Activated T-cell treated with anti-CD3 and anti-CD28 coated beads, Interleukin-2, amount 50 U/mL, for 72 hours (primary cell): ENCODE measurements at regions not wholly inside any gene's neighbourhood (a gene's known extent, or its start where the extent isn't known, plus 50 kb on each side); places are given as distances from the start of the nearest gene placed in this dataset.
"Not testable (repeated sequence)": the region's sequence is repeated elsewhere in the genome, so short reads cannot be mapped to it uniquely, and the experiment has no call there.

ENCODE experiments used
- ATAC-seq, 2 donors: fragments of 150-1000 bp; cut with Tn5 transposase; replicated peaks in 1 of 2; 2 replicates each; pipeline ENCODE4 v1.10.0; 2021; ENCODE audit warnings: moderate library complexity in 2 of 2, mild to moderate bottlenecking in 1 of 2
- DNase-seq, 2 donors: peaks; one replicate each; pipeline ENCODE4 v3.0.0; 2021 to 2022; ENCODE audit warnings: mixed read lengths in 1 of 2
- H3K27ac Mint-ChIP-seq: one replicate; pipeline ENCODE4 v1.8.0; 2022; ENCODE audit warnings: mild to moderate bottlenecking, moderate library complexity, mixed read lengths
- H3K27me3 Mint-ChIP-seq: one replicate; pipeline ENCODE4 v1.8.0; 2022; ENCODE audit warnings: low read depth, mixed read lengths
- H3K36me3 Mint-ChIP-seq, 2 donors: one replicate each; pipeline ENCODE4 v1.8.0; 2022; ENCODE audit warnings: mixed read lengths in 2 of 2, mild to moderate bottlenecking in 1 of 2; ENCODE audit not compliant: insufficient read depth in 2 of 2
- H3K4me1 Mint-ChIP-seq: one replicate; pipeline ENCODE4 v1.8.0; 2022; ENCODE audit warnings: low read depth, mixed read lengths
- H3K4me3 Mint-ChIP-seq, 2 donors: one replicate each; pipeline ENCODE4 v1.8.0; 2022; ENCODE audit warnings: mild to moderate bottlenecking in 2 of 2, mixed read lengths in 2 of 2, moderate library complexity in 2 of 2
- H3K9me3 Mint-ChIP-seq, 2 donors: one replicate each; pipeline ENCODE4 v1.8.0; 2022; ENCODE audit warnings: mixed read lengths in 2 of 2

DNA sequence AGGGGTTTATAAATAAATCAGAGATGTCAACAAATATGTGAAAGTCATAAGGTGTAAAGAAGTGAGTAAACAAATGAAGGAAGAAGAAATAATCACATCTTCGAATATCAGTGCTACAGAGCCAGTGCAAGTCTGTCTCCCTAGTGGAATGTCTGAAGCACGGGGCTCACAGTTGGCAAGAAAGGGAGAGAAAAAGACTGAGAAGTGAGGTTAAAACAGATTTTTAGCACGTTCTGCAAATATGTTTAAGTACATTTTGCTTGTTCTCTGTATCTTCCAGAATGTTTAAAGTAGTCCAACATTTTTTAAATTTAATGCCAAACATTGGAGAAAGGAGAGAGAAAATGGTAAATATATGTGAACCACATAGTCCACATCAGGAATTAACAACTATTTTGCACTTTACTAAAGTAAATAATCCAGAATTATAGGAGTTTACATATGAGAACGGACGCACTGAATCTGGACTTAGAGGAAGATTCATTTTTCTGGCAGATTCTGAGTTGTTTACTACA, 682.4 kb downstream of the LTN1 start:
- no peaks in the 10 kb centered on the region for H3K36me3 Mint-ChIP-seq
- H3K4me3 Mint-ChIP-seq = no peak overlapping the region
- H3K27me3 Mint-ChIP-seq = no peaks in the 10 kb centered on the region
- ATAC-seq (no peak), DNase-seq (no peak)
- no peaks in the 10 kb centered on the region for H3K4me1 Mint-ChIP-seq
- H3K9me3 Mint-ChIP-seq = peaks cover 0 to 1% of the 10 kb centered on the region in 2 donors
- H3K27ac Mint-ChIP-seq = no peak overlapping the region

DNA sequence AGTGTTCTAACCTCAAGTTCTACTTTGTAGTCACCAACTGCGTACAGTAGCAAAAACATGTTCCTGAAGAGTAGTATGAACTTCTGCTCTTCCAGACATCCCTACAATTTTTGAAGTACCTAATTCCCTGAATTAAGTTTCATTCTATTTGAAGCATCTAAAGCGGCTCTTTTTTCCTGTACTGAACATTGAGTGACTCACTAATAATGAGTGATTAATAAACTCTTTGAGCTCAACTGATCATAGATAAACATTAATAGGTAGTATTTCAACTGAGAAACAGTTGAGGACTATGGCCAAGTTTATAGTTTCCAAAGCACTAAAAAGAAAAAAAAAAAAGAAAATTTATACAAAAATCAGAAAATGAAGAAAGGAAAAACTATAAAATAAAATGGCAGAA, 683.1 kb downstream of the LTN1 start:
- ATAC-seq (no peak), DNase-seq (no peak)
- no peaks in the 10 kb centered on the region for H3K27me3 Mint-ChIP-seq
- H3K4me3 Mint-ChIP-seq = no peak overlapping the region
- H3K4me1 Mint-ChIP-seq = no peaks in the 10 kb centered on the region
- peaks cover 0 to 1% of the 10 kb centered on the region in 2 donors for H3K9me3 Mint-ChIP-seq
- H3K27ac Mint-ChIP-seq = no peak overlapping the region
- H3K36me3 Mint-ChIP-seq = no peaks in the 10 kb centered on the region

DNA sequence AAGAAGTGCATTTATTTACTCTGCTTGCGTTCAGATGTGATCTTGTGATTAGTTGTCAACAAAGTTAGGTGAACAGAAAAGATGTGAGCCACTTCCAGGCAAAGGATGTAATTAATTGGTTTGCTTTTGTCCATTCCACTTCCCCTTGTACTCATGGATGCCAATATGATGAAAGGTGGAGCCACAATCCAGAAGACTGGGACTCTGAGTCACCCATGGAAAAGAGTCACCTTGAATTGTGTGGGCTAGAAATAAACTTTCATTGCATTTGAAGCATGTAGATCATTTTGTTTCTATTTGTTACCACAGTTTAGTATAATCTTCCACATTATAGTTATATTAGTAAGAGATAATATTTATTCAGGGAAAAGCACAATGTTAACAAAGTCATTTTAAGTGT, 684.2 kb downstream of the LTN1 start:
- ATAC-seq (no peak), DNase-seq (no peak)
- no peak overlapping the region for H3K4me3 Mint-ChIP-seq
- no peak overlapping the region for H3K27ac Mint-ChIP-seq
- no peaks in the 10 kb centered on the region for H3K36me3 Mint-ChIP-seq
- H3K4me1 Mint-ChIP-seq = no peaks in the 10 kb centered on the region
- H3K27me3 Mint-ChIP-seq = no peaks in the 10 kb centered on the region
- peaks cover 0 to 1% of the 10 kb centered on the region in 2 donors for H3K9me3 Mint-ChIP-seq

DNA sequence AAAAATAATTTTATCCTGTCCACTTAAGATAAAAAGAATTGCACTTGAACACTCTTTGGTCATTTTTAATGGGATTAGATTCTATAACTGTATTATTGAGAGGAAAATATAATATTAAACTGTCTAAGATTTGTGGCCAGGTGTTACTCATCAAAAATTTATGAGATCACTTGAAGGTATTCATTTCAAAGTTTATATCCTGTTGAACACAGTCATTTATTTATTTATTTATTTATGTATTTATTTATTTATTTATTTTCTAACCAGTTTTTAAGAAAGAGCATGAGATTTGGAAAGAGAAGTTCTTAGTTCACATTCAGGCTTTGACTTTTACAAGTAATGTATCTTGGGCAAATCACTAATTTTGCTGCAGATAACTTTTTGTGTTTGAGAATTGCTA, 692.7 kb downstream of the LTN1 start:
- no peak for ATAC-seq
- peaks cover 0 to 2% of the 10 kb centered on the region in 2 donors for H3K9me3 Mint-ChIP-seq
- H3K27me3 Mint-ChIP-seq = no peaks in the 10 kb centered on the region
- H3K36me3 Mint-ChIP-seq = no peaks in the 10 kb centered on the region
- no peak overlapping the region for H3K27ac Mint-ChIP-seq
- DNase-seq = no peak
- H3K4me3 Mint-ChIP-seq = no peak overlapping the region
- H3K4me1 Mint-ChIP-seq = no peaks in the 10 kb centered on the region

DNA sequence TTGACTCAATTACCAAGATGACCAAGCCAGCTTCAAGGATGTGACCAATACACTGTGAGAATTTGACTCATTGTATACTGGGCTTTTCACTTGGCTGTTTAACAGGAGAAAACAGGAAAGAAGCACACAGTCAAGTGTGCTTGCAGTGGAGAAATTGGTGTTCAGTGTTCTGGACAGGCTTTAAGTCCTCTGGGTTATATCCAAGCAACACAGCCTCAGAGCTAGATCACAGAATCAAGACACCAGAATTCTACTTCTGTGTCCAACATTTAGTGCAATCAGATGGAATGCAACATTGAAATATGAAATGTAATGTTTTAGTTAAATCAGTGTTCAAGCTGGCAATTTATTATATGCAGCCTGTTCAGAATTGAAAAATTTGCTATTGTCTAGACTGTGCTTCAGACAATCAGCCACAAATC, 694.4 kb downstream of the LTN1 start:
- Mint-ChIP-seq H3K27ac (no peak overlapping the region), H3K4me3 (no peak overlapping the region), H3K9me3 (peaks cover 0 to 2% of the 10 kb centered on the region in 2 donors), H3K27me3 (no peaks in the 10 kb centered on the region), H3K36me3 (no peaks in the 10 kb centered on the region), H3K4me1 (no peaks in the 10 kb centered on the region)
- no peak for ATAC-seq
- DNase-seq = no peak

DNA sequence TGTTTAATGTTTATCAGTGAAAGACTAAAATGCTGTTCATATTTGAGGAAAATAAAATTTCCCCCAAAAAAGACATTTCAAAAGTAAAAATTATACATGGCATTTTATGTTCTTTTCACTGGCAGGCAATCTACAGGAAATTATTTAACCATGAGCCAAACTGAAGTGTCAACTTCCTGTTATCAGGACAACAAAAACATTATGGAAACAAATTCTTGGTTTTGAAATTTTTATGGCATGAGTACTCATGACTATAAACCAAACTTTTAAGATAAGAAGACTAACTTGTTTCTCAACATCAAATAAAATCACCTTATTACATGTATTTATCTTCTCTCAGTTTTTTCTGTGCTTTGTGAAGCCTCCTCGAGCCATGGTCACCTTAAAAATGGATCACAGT, 698.6 kb downstream of the LTN1 start:
- no peak for ATAC-seq
- DNase-seq = no peak
- H3K36me3 Mint-ChIP-seq = no peaks in the 10 kb centered on the region

DNA sequence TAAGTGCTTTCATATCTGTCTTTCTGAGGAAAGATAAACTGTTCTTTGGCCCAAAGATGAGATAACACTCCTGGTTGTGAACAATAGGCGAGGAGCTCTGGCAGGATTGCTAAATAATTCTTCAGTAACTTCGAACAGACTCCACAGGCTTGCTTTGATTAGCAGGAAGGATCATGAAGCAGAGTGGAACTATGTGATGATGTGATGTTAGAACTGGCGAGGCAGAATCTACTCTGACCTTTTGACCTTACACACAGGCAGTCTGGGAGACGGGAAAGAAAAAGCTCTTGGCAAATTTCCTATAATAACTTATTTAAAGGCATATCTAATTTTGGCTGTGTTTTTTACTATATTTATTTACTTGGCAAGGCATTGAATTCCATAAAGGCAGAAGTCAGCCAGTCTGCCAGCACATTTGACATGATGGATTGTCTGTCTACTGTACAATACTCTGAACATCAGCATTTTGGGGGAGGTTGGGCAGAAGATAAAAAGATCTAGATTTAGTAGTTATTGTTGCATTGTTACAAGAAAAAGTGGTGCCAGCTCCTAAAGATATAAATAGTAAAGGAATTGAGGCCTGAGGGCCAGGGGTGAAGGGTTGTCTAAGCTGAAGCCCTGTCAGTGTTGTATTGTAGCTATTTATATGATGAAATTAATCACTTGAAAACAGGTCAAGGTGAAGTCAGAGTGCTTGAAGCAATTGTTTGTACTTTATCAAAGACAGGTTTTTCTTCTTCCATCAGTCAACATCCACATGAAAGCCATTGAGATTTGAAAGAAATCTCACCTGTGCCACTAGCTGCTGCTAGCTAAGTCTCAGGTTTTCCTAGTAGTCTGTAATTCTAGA, 708.8 kb downstream of the LTN1 start:
- DNase-seq = no peak
- H3K4me1 Mint-ChIP-seq = no peaks in the 10 kb centered on the region
- H3K36me3 Mint-ChIP-seq = no peaks in the 10 kb centered on the region
- H3K27me3 Mint-ChIP-seq = no peaks in the 10 kb centered on the region
- H3K4me3 Mint-ChIP-seq = no peak overlapping the region
- peaks cover 2% of the 10 kb centered on the region in 2 donors for H3K9me3 Mint-ChIP-seq
- no peak for ATAC-seq
- H3K27ac Mint-ChIP-seq = no peak overlapping the region

More for the DNA sequence above, 698.6 kb downstream of the LTN1 start:
- no peak overlapping the region for H3K27ac Mint-ChIP-seq
- H3K27me3 Mint-ChIP-seq = no peaks in the 10 kb centered on the region
- no peaks in the 10 kb centered on the region for H3K4me1 Mint-ChIP-seq
- H3K4me3 Mint-ChIP-seq = no peak overlapping the region
- H3K9me3 Mint-ChIP-seq = peaks cover 2 to 5% of the 10 kb centered on the region in 2 donors

DNA sequence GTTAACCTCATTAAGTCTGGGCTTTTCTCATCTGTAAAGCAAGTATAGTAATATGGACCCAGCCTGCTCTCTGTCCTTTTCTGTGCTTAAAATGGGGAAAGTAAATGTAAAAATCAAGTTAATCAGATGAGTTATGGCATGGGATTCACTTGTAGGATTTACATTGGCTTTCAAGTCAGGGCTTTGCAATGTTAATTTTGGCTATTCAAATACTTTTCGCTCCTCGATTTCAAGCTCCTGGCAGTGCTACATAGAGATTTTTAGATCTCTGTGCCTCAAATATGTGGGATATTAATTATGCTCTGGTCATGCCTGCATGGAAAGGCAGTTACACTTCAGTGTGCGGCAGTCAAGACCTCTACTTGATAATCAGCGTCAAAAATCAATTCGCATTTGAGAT, 709.8 kb downstream of the LTN1 start:
- no peak overlapping the region for H3K4me3 Mint-ChIP-seq

DNA sequence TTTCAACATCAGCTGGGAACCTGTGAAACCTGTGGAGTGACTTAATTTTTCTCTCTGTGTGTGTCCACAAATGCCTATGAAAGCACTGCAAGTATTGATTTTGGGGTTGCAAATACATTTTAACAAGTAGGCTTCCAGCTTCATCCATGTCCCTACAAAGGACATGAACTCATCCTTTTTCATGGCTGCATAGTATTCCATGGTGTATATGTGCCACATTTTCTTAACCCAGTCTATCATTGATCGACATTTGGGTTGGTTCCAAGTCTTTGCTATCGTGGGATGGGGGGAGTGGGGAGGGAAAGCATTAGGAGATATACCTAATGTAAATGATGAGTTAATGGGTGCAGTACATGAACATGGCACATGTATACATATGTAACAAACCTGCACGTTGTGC, 711.3 kb downstream of the LTN1 start:
- H3K27me3 Mint-ChIP-seq, DNase-seq, ATAC-seq, H3K9me3 Mint-ChIP-seq, H3K4me1 Mint-ChIP-seq, H3K36me3 Mint-ChIP-seq, H3K27ac Mint-ChIP-seq, H3K4me3 Mint-ChIP-seq: not testable (repeated sequence)

More for the DNA sequence above, 709.8 kb downstream of the LTN1 start:
- peaks cover 0 to 2% of the 10 kb centered on the region in 2 donors for H3K9me3 Mint-ChIP-seq
- H3K4me1 Mint-ChIP-seq = no peaks in the 10 kb centered on the region
- H3K27me3 Mint-ChIP-seq = no peaks in the 10 kb centered on the region
- DNase-seq (no peak), ATAC-seq (no peak)
- H3K36me3 Mint-ChIP-seq = no peaks in the 10 kb centered on the region
- H3K27ac Mint-ChIP-seq = no peak overlapping the region

DNA sequence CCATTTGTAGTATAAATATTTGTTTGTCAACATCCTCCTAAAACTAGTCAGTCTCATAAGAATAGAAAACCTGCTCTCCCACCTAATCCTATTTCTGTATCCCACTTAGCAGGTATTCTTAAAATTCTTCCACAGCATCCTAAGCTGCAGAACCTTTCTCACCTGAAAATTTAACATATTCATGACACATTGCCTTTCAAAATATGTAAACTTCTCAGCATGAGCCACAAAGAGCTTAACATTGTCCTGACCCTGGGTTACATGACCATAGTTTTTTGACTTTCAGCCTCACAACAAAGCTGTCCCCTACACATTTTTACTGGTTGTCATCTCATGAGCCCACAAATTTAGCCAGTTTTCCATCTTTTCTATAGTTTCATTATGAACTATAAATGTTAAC, 712.1 kb downstream of the LTN1 start:
- ATAC-seq (no peak), DNase-seq (no peak)
- Mint-ChIP-seq H3K27ac (no peak overlapping the region), H3K36me3 (no peaks in the 10 kb centered on the region), H3K9me3 (peaks cover 0 to 2% of the 10 kb centered on the region in 2 donors), H3K4me3 (no peak overlapping the region), H3K4me1 (no peaks in the 10 kb centered on the region), H3K27me3 (no peaks in the 10 kb centered on the region)

DNA sequence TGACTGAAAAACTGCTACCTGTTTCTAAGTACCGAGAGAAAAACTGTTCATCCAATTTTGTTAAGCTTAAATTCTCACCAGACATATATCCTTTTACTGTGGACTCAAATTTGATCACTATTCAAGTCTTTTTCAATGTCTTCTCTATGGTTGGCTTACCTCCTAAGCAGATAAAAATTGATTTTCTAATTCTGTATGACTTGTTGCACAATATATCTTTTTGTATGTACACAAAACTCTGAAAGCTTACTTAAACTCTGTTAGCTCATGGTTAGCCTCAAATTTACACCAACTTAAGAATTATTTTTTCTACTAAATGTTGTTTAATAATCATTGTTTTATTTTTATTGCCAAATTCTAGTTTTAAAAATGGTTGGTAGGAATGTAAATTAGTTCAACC, 715.4 kb downstream of the LTN1 start:
- H3K9me3 Mint-ChIP-seq = peaks cover 0 to 2% of the 10 kb centered on the region in 2 donors
- no peak overlapping the region for H3K4me3 Mint-ChIP-seq
- ATAC-seq (no peak), DNase-seq (no peak)
- no peaks in the 10 kb centered on the region for H3K4me1 Mint-ChIP-seq
- no peak overlapping the region for H3K27ac Mint-ChIP-seq
- no peaks in the 10 kb centered on the region for H3K27me3 Mint-ChIP-seq
- no peaks in the 10 kb centered on the region for H3K36me3 Mint-ChIP-seq

DNA sequence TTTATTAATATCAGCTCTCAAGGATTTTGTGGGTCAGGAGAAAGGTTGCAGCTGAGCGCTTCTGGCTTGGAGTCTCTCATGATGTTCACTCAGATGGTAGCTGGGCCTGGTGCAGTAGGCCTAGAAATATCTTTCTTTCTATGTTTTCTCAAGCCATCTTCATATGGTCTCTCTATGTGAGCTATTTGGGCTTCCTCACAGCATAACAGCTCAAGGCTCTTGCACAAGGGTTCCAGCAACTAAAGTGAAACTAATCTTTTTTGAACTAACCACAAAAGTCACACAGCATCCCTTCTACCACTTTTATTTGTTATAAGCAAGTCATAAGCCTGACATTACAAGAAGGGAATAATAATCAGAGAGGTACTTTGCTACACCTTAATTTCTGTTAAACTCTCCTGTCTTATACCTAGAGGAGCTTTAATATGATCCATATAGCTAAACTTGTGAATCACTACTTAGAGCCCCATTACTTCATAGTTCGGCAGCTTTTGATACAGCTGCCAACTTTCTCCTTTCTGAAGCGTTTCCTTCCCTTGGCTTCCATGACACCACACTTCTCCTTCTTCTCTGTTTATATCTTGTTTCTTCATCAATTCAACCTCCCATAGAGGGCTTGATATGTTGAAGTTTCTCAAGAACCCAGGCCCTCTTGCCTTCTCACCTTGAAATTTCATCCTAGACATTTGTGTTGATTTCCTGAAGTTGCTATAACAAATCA, 720.2 kb downstream of the LTN1 start:
- Mint-ChIP-seq H3K4me1 (no peaks in the 10 kb centered on the region), H3K9me3 (no peaks in the 10 kb centered on the region), H3K27me3 (no peaks in the 10 kb centered on the region), H3K4me3 (no peak overlapping the region), H3K27ac (no peak overlapping the region), H3K36me3 (no peaks in the 10 kb centered on the region)
- no peak for DNase-seq
- ATAC-seq = no peak

DNA sequence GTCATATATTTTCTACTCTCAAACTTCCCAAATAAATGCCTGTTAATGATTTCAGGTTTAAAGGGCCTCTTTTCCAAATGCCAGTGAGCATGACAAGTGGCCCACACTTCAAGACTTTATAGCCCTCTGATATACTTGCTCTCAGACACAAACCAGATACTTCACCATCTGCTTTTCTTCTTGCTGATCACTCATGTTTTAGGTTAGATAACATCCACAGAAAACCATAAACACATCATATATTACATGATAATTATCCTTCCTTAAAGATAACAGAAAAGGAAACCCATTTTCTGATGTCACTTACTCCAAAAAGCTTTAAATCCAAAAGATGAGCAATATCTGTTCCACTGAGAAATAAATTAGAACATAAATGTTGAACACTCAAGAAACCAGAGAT, 723.5 kb downstream of the LTN1 start:
- H3K4me3 Mint-ChIP-seq = no peak overlapping the region
- peak overlapping the region; percentile 72 for H3K27ac Mint-ChIP-seq
- DNase-seq (no peak), ATAC-seq (no peak)
- H3K27me3 Mint-ChIP-seq = no peaks in the 10 kb centered on the region
- no peaks in the 10 kb centered on the region for H3K9me3 Mint-ChIP-seq
- H3K36me3 Mint-ChIP-seq = no peaks in the 10 kb centered on the region
- H3K4me1 Mint-ChIP-seq = no peaks in the 10 kb centered on the region
